ENCODE measurements at regions not wholly inside any gene's neighbourhood (a gene's known extent, or its start where the extent isn't known, plus 50 kb on each side); places are given as distances from the start of the nearest gene placed in this dataset.

DNA sequence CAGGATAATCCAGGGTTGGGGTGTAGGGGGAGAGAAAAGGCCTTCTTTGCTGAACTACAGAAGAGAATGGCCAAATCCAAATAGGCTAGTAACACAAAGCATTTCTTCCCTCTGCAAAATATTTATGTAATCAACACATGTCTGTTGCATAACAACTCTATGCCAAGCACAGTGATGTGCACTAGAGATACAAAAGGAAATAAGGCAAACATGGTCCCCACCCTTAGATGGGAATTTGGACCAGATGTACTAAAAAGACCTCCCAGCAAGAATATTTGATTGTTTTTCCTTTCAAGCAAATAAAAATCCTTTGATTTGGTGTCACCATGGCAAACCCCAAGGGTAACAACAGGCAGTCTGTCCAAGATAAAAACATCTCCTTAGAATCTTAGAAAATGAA lies 177.6 kb upstream of the FGF13 start:
- Histone ChIP-seq H3K4me2 (ENCODE audit: insufficient read depth, insufficient read length, low read length) (no peak overlapping the region), H3K79me1 (ENCODE audit: insufficient read depth, low read depth, low read length, poor library complexity, severe bottlenecking) (no peaks in the 10 kb centered on the region), H3K9me3 (ENCODE audit: control insufficient read depth, low read depth, low read length) (no peaks in the 10 kb centered on the region), H2BK12ac (ENCODE audit: insufficient read length, low read depth, low read length) (no peak overlapping the region), H2BK20ac (ENCODE audit: low read depth, low read length, poor library complexity, severe bottlenecking) (no peak overlapping the region), H3K14ac (ENCODE audit: insufficient read depth, low read length) (no peak overlapping the region), H4K91ac (ENCODE audit: insufficient read length, low read depth, low read length) (no peak overlapping the region), H3T11ph (ENCODE audit: low read length) (no peak overlapping the region), H3K56ac (ENCODE audit: insufficient read length, low read depth, low read length) (no peak overlapping the region), H2BK5ac (ENCODE audit: insufficient read length, low read length) (no peak overlapping the region), H2AK5ac (ENCODE audit: insufficient read length, low read length) (no peak overlapping the region), H3K4me1 (ENCODE audit: insufficient read depth, low read length) (no peaks in the 10 kb centered on the region), H4K5ac (ENCODE audit: insufficient read length, low read depth, low read length) (no peak overlapping the region), H3K27me3 (ENCODE audit: insufficient read depth, low read length) (no peaks in the 10 kb centered on the region), H3K79me2 (ENCODE audit: insufficient read depth, low read length) (no peaks in the 10 kb centered on the region), H2BK15ac (ENCODE audit: low read depth, low read length) (no peak overlapping the region), H2AFZ (ENCODE audit: low read length) (no peak overlapping the region), H3K27ac (ENCODE audit: insufficient read length, low read depth, low read length) (no peak overlapping the region), H2BK120ac (ENCODE audit: low read depth, low read length, poor library complexity, severe bottlenecking) (no peak overlapping the region), H3K23ac (ENCODE audit: insufficient read length, low read depth, low read length) (no peak overlapping the region), H4K8ac (replicated peaks; ENCODE audit: insufficient read length, low read depth, low read length) (no peak overlapping the region), H3K23me2 (ENCODE audit: insufficient read length, low read depth, low read length, poor library complexity, severe bottlenecking) (no peaks in the 10 kb centered on the region), H3K18ac (ENCODE audit: insufficient read length, low read depth, low read length) (no peak overlapping the region), H3K4ac (ENCODE audit: low read depth, low read length) (no peak overlapping the region), H4K20me1 (ENCODE audit: control insufficient read depth, insufficient read depth, insufficient read length) (no peaks in the 10 kb centered on the region), H3K9ac (ENCODE audit: extremely low read depth, insufficient read length, low read length) (no peak overlapping the region)
- TF ChIP-seq, protein P1, sequence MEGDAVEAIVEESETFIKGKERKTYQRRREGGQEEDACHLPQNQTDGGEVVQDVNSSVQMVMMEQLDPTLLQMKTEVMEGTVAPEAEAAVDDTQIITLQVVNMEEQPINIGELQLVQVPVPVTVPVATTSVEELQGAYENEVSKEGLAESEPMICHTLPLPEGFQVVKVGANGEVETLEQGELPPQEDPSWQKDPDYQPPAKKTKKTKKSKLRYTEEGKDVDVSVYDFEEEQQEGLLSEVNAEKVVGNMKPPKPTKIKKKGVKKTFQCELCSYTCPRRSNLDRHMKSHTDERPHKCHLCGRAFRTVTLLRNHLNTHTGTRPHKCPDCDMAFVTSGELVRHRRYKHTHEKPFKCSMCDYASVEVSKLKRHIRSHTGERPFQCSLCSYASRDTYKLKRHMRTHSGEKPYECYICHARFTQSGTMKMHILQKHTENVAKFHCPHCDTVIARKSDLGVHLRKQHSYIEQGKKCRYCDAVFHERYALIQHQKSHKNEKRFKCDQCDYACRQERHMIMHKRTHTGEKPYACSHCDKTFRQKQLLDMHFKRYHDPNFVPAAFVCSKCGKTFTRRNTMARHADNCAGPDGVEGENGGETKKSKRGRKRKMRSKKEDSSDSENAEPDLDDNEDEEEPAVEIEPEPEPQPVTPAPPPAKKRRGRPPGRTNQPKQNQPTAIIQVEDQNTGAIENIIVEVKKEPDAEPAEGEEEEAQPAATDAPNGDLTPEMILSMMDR (conservative IDR thresholded peaks at IDR 0.05) = no peak
- Mint-ChIP-seq H3K27ac (no peak overlapping the region), H3K36me3 (ENCODE audit: insufficient read depth in 1 of 3, low read depth in 3 of 3) (no peaks in the 10 kb centered on the region), H3K9me3 (peaks cover 0 to 42% of the 10 kb centered on the region in 2 experiments; a peak in 2 of 5 replicates), H3K27me3 (ENCODE audit: low read depth) (no peaks in the 10 kb centered on the region), H3K4me1 (peaks cover 0 to 4% of the 10 kb centered on the region in 2 experiments; a peak in 1 of 4 replicates), H3K4me3 (no peak overlapping the region)
- DNase-seq = no peak
